GM23338 (cell line): ENCODE measurements at regions not wholly inside any gene's neighbourhood (a gene's known extent, or its start where the extent isn't known, plus 50 kb on each side); places are given as distances from the start of the nearest gene placed in this dataset.

Experiments used
- ATAC-seq: fragments of 200-7000 bp; cut with Tn5 transposase; 3 replicates; pipeline ENCODE4 v1.9.1; 2020
- DNase-seq: peaks from one replicate; pipeline ENCODE4 v3.0.0-alpha.2; 2015; ENCODE audit warnings: low spot score
- H2AFZ ChIP-seq: fragments of 200-600 bp; sonication (generic); 2 replicates; pipeline ENCODE4 v1.8.0; 2016; ENCODE audit warnings: antibody characterized with exemption, mild to moderate bottlenecking, moderate library complexity
- H3F3A ChIP-seq: fragments of 200-600 bp; sonication (generic); replicated peaks from 2 replicates; pipeline ENCODE4 v1.8.0; 2017; ENCODE audit warnings: antibody characterized with exemption, mixed run types, low read depth
- H3K27ac ChIP-seq: fragments of 200-600 bp; sonication (generic); 2 replicates; pipeline ENCODE4 v1.6.1; 2016; ENCODE audit warnings: low read depth
- H3K27me3 ChIP-seq: fragments of 200-600 bp; sonication (generic); 2 replicates; pipeline ENCODE4 v1.8.0; 2016; ENCODE audit warnings: mild to moderate bottlenecking, mixed run types, moderate library complexity; ENCODE audit not compliant: insufficient read depth
- H3K36me3 ChIP-seq: fragments of 200-600 bp; sonication (generic); 2 replicates; pipeline ENCODE4 v1.8.0; 2016; ENCODE audit warnings: mild to moderate bottlenecking; ENCODE audit not compliant: insufficient read depth
- H3K4me1 ChIP-seq: fragments of 200-600 bp; sonication (generic); 2 replicates; pipeline ENCODE4 v1.8.0; 2016; ENCODE audit warnings: mild to moderate bottlenecking, moderate library complexity; ENCODE audit not compliant: insufficient read depth
- H3K4me2 ChIP-seq: fragments of 200-600 bp; sonication (generic); 2 replicates; pipeline ENCODE4 v1.7.1; 2017; ENCODE audit warnings: mixed run types
- H3K4me3 ChIP-seq: fragments of 200-600 bp; sonication (generic); 2 replicates; pipeline ENCODE4 v1.6.1; 2016; ENCODE audit warnings: mixed run types
- H3K79me2 ChIP-seq: fragments of 200-600 bp; sonication (generic); replicated peaks from 2 replicates; pipeline ENCODE4 v1.8.0; 2017; ENCODE audit warnings: mild to moderate bottlenecking; ENCODE audit not compliant: insufficient read depth
- H3K9me2 ChIP-seq: fragments of 200-600 bp; sonication (generic); 2 replicates; pipeline ENCODE4 v1.8.0; 2017; ENCODE audit not compliant: insufficient read depth
- H4K20me1 ChIP-seq: fragments of 200-600 bp; sonication (generic); replicated peaks from 2 replicates; pipeline ENCODE4 v1.8.0; 2017; ENCODE audit warnings: mild to moderate bottlenecking; ENCODE audit not compliant: insufficient read depth
- H3K27ac Mint-ChIP-seq: 2 replicates; pipeline ENCODE4 v1.8.0; 2020; ENCODE audit warnings: inconsistent platforms, mild to moderate bottlenecking, moderate library complexity, mixed read lengths
- H3K27me3 Mint-ChIP-seq: 3 replicates; pipeline ENCODE4 v1.8.0; 2022; ENCODE audit warnings: low read depth, mild to moderate bottlenecking, moderate library complexity, mixed read lengths, inconsistent platforms; ENCODE audit not compliant: insufficient read depth, poor library complexity
- H3K36me3 Mint-ChIP-seq: 3 replicates; pipeline ENCODE4 v1.8.0; 2021; ENCODE audit warnings: low read depth, mild to moderate bottlenecking, inconsistent platforms, moderate library complexity, mixed read lengths
- H3K4me1 Mint-ChIP-seq: 3 replicates; pipeline ENCODE4 v1.8.0; 2020; ENCODE audit warnings: mild to moderate bottlenecking, inconsistent platforms, mixed read lengths
- H3K4me3 Mint-ChIP-seq: 3 replicates; pipeline ENCODE4 v1.8.0; 2021; ENCODE audit warnings: moderate library complexity, mild to moderate bottlenecking, inconsistent platforms, mixed read lengths
- H3K9me3 Mint-ChIP-seq: 3 replicates; pipeline ENCODE4 v1.8.0; 2020; ENCODE audit warnings: moderate library complexity, mild to moderate bottlenecking, inconsistent platforms, mixed read lengths
- CREB1 ChIP-seq: fragments of 250-450 bp; sonication (Bioruptor Pico); IDR thresholded peaks from 2 replicates; pipeline ENCODE4 v1.5.0; 2020; ENCODE audit warnings: low read depth, mild to moderate bottlenecking, moderate library complexity
- EZH2 ChIP-seq: fragments of 200-600 bp; sonication (generic); IDR thresholded peaks from one replicate; pipeline ENCODE4 v1.8.0; 2017; ENCODE audit warnings: antibody characterized with exemption, mild to moderate bottlenecking, low read depth; ENCODE audit not compliant: unreplicated experiment
- EZH2phosphoT487 ChIP-seq: fragments of 200-600 bp; sonication (generic); IDR thresholded peaks from one replicate; pipeline ENCODE4 v1.8.1; 2018; ENCODE audit warnings: antibody characterized with exemption; ENCODE audit not compliant: unreplicated experiment
- JUNB ChIP-seq: IDR thresholded peaks from one replicate; pipeline ENCODE4 v1.6.1; 2016; ENCODE audit warnings: antibody characterized with exemption; ENCODE audit not compliant: unreplicated experiment
- NANOG ChIP-seq: IDR thresholded peaks from 2 replicates; pipeline ENCODE4 v1.6.1; 2016; ENCODE audit warnings: antibody characterized with exemption, borderline replicate concordance
- POLR2AphosphoS5 ChIP-seq: IDR thresholded peaks from 2 replicates; pipeline ENCODE4 v1.6.1; 2016; ENCODE audit warnings: antibody characterized with exemption, low read depth
- STAT1 ChIP-seq: IDR thresholded peaks from one replicate; pipeline ENCODE4 v1.6.1; 2016; ENCODE audit warnings: antibody characterized with exemption; ENCODE audit not compliant: unreplicated experiment
- ZNF114 ChIP-seq: fragments of 250-450 bp; sonication (Bioruptor Pico); IDR thresholded peaks from 2 replicates; pipeline ENCODE4 v1.5.0; 2020; ENCODE audit warnings: mild to moderate bottlenecking, moderate library complexity
- ZNF331 ChIP-seq: fragments of 250-450 bp; sonication (Bioruptor Pico); IDR thresholded peaks from 2 replicates; pipeline ENCODE4 v1.5.0; 2020; ENCODE audit warnings: low read depth, mild to moderate bottlenecking, moderate library complexity
- TF ChIP-seq, protein P1 (sequence below), 2 experiments: fragments of 200-600 bp in 1 of 2; sonication (generic) in 1 of 2; conservative IDR thresholded peaks; 2 replicates each; pipeline versions ENCODE4 v1.5.1 to v1.6.1; 2016 to 2017; ENCODE audit warnings: antibody characterized with exemption in 2 of 2, low read depth in 2 of 2, mild to moderate bottlenecking in 2 of 2, moderate library complexity in 1 of 2
- TF ChIP-seq, protein P2 (sequence below): IDR thresholded peaks from one replicate; pipeline ENCODE4 v1.6.1; 2018; ENCODE audit warnings: antibody characterized with exemption; ENCODE audit not compliant: unreplicated experiment
- TF ChIP-seq, protein P3 (sequence below): IDR thresholded peaks from 2 replicates; pipeline ENCODE4 v1.6.1; 2016; ENCODE audit warnings: antibody characterized with exemption

DNA sequence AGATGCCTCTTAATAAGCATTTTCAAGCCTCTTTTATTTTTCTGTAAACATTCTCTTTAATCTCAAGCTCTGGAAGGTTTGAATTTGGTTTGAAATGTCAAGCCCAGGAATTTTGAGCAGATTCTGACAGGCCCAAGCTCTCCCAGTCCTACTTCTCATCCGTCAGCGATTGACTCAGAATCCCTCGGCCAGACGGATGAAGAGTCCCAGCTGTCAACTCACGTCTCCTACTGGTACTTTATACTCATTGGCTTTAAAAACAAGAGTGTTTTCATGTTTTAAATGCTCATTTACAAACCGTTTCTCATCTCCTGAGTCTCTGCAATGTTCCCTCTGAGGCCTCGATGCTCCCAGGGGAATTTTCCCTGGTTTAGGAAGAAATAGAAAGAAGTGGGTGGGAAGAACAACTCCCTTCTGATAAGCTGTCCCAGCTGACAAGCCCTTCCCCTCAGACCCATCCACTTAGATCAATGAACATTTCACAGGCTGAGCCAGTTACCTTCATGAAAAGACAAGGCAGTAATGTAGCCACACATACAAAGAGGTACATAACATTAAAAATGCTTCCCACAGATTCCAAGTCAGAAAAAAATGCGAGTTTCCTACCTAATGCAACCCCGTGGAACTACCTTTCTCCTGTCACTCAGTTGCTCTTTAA, 478.2 kb upstream of the DPH6 start (continued):
- TF ChIP-seq, protein P1, sequence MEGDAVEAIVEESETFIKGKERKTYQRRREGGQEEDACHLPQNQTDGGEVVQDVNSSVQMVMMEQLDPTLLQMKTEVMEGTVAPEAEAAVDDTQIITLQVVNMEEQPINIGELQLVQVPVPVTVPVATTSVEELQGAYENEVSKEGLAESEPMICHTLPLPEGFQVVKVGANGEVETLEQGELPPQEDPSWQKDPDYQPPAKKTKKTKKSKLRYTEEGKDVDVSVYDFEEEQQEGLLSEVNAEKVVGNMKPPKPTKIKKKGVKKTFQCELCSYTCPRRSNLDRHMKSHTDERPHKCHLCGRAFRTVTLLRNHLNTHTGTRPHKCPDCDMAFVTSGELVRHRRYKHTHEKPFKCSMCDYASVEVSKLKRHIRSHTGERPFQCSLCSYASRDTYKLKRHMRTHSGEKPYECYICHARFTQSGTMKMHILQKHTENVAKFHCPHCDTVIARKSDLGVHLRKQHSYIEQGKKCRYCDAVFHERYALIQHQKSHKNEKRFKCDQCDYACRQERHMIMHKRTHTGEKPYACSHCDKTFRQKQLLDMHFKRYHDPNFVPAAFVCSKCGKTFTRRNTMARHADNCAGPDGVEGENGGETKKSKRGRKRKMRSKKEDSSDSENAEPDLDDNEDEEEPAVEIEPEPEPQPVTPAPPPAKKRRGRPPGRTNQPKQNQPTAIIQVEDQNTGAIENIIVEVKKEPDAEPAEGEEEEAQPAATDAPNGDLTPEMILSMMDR (conservative IDR thresholded peaks at IDR 0.05; ENCODE audit: low read depth in 2 of 2), result no peak
- no peak for TF ChIP-seq POLR2AphosphoS5
- TF ChIP-seq JUNB, result no peak
- TF ChIP-seq ZNF114 (CRISPR knock-in tag), result no peak
- no peak for TF ChIP-seq CREB1 (CRISPR knock-in tag)
- TF ChIP-seq, protein P2, sequence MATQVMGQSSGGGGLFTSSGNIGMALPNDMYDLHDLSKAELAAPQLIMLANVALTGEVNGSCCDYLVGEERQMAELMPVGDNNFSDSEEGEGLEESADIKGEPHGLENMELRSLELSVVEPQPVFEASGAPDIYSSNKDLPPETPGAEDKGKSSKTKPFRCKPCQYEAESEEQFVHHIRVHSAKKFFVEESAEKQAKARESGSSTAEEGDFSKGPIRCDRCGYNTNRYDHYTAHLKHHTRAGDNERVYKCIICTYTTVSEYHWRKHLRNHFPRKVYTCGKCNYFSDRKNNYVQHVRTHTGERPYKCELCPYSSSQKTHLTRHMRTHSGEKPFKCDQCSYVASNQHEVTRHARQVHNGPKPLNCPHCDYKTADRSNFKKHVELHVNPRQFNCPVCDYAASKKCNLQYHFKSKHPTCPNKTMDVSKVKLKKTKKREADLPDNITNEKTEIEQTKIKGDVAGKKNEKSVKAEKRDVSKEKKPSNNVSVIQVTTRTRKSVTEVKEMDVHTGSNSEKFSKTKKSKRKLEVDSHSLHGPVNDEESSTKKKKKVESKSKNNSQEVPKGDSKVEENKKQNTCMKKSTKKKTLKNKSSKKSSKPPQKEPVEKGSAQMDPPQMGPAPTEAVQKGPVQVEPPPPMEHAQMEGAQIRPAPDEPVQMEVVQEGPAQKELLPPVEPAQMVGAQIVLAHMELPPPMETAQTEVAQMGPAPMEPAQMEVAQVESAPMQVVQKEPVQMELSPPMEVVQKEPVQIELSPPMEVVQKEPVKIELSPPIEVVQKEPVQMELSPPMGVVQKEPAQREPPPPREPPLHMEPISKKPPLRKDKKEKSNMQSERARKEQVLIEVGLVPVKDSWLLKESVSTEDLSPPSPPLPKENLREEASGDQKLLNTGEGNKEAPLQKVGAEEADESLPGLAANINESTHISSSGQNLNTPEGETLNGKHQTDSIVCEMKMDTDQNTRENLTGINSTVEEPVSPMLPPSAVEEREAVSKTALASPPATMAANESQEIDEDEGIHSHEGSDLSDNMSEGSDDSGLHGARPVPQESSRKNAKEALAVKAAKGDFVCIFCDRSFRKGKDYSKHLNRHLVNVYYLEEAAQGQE, result no peak
- no peak for TF ChIP-seq ZNF331 (CRISPR knock-in tag)

DNA sequence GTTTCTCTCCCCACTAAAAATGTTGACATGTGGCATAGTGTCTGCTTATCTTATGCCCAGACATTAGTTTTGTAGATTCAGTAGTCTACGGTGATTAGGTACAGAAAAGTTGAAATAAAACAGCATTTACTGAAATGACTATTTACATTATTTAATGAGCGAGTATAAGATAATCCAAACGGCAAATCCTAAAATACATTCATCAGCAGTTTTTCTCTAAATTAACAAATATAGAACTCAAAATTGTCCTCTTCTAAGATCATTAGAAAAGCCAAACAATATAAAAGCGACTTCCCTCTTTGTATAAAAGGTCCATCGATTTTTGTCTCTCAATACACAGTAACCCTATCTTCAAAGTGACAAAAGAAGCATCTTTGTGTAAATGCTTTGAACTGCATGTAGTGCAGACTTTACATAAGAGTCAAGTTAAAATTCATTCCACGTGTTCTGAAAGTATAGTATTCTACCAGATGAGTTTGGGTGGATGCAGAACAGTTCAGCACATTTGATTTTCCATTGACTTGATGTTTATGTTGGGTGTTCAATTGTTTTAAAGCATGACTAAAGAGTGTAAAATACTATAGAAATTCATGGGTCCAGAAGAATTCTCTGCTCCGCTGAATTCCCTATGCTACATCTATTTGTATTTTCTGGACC, 480.8 kb upstream of the DPH6 start:
- H2AFZ ChIP-seq, result peak overlapping the region; percentile 24; the same call in 1 of the 2 replicates
- H3K4me2 ChIP-seq, result no peak overlapping the region
- Mint-ChIP-seq H3K9me3 (no peaks in the 10 kb centered on the region), H3K36me3 (no peaks in the 10 kb centered on the region), H3K27ac (no peak overlapping the region), H3K27me3 (no peaks in the 10 kb centered on the region), H3K4me1 (peaks cover 8% of the 10 kb centered on the region), H3K4me3 (no peak overlapping the region)
- DNase-seq, result no peak
- no peaks in the 10 kb centered on the region for H3K4me1 ChIP-seq
- no peaks in the 10 kb centered on the region for H3K9me2 ChIP-seq
- H3K27ac ChIP-seq, result no peak overlapping the region
- H3K4me3 ChIP-seq, result no peak overlapping the region
- H3K79me2 ChIP-seq, result no peaks in the 10 kb centered on the region
- no peak for ATAC-seq
- H3F3A ChIP-seq, result no peaks in the 10 kb centered on the region
- no peaks in the 10 kb centered on the region for H3K27me3 ChIP-seq
- no peaks in the 10 kb centered on the region for H4K20me1 ChIP-seq
- no peaks in the 10 kb centered on the region for H3K36me3 ChIP-seq
- TF ChIP-seq EZH2phosphoT487 (no peak), STAT1 (no peak), EZH2 (no peak), NANOG (no peak)
- TF ChIP-seq, protein P3, sequence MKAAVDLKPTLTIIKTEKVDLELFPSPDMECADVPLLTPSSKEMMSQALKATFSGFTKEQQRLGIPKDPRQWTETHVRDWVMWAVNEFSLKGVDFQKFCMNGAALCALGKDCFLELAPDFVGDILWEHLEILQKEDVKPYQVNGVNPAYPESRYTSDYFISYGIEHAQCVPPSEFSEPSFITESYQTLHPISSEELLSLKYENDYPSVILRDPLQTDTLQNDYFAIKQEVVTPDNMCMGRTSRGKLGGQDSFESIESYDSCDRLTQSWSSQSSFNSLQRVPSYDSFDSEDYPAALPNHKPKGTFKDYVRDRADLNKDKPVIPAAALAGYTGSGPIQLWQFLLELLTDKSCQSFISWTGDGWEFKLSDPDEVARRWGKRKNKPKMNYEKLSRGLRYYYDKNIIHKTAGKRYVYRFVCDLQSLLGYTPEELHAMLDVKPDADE, result no peak
- TF ChIP-seq, protein P2, result no peak
